ENCODE measurements at regions not wholly inside any gene's neighbourhood (a gene's known extent, or its start where the extent isn't known, plus 50 kb on each side); places are given as distances from the start of the nearest gene placed in this dataset.

GRCh38 chr6:165869526-165869925, 206.5 kb upstream of the PDE10A start:
- no peak for TF ChIP-seq CTCF (conservative IDR thresholded peaks at IDR 0.05; ENCODE audit: low read depth, low read length)
- no peak for TF ChIP-seq EZH2 (IDR thresholded peaks at IDR 0.05; ENCODE audit: low read length, unreplicated experiment)
